ENCODE measurements at regions not wholly inside any gene's neighbourhood (a gene's known extent, or its start where the extent isn't known, plus 50 kb on each side); places are given as distances from the start of the nearest gene placed in this dataset.
"Not testable (repeated sequence)": the region's sequence is repeated elsewhere in the genome, so short reads cannot be mapped to it uniquely, and the experiment has no call there.

DNA sequence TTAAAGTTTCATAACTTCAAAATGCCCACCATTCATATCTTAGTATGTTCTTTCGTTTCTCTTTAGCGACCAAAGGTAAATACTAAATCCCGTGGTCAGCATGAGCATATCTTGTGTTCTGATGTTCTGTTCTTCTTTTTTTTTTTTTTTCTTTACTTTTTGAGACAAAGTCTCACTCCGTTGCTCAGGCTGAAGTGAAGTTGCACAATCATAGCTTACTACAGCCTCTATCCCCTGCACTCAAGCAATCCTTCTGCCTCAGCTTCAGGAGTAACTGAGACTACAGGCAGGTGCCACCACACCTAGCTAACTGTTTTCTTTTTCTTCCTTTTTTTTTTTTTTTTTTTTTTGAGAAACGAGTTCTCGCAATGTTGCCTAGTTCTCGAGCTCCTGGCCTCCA is 60.9 kb upstream of the ATP12A start:
- ChIA-PET CTCF (interaction anchor here (0.6 kb wide), 2 partner anchors 54 to 348 kb away, joined by 3 read pairs; no protein-coding TSS in a partner anchor), POLR2A (interaction anchor here (1.2 to 1.5 kb wide), 2 partner anchors 10 to 11 kb away, joined by 3 read pairs; no protein-coding TSS in a partner anchor)
- H3K27me3 Mint-ChIP-seq (ENCODE audit: insufficient read depth, unreplicated experiment) = no peaks in the 10 kb centered on the region
- no peak overlapping the region for H3K27ac Mint-ChIP-seq (ENCODE audit: low read depth, unreplicated experiment)
- H3K9me3 Mint-ChIP-seq (ENCODE audit: unreplicated experiment) = no peaks in the 10 kb centered on the region
- BruUV-seq (replicated peaks) = no TSS peak
- no peak for DNase-seq (ENCODE audit: unreplicated experiment)
- no peaks in the 10 kb centered on the region for H3K36me3 Mint-ChIP-seq (ENCODE audit: insufficient read depth, unreplicated experiment)
- TF ChIP-seq, protein P1, sequence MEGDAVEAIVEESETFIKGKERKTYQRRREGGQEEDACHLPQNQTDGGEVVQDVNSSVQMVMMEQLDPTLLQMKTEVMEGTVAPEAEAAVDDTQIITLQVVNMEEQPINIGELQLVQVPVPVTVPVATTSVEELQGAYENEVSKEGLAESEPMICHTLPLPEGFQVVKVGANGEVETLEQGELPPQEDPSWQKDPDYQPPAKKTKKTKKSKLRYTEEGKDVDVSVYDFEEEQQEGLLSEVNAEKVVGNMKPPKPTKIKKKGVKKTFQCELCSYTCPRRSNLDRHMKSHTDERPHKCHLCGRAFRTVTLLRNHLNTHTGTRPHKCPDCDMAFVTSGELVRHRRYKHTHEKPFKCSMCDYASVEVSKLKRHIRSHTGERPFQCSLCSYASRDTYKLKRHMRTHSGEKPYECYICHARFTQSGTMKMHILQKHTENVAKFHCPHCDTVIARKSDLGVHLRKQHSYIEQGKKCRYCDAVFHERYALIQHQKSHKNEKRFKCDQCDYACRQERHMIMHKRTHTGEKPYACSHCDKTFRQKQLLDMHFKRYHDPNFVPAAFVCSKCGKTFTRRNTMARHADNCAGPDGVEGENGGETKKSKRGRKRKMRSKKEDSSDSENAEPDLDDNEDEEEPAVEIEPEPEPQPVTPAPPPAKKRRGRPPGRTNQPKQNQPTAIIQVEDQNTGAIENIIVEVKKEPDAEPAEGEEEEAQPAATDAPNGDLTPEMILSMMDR (IDR thresholded peaks at IDR 0.05; ENCODE audit: unreplicated experiment) = no peak
- H3K4me1 Mint-ChIP-seq (ENCODE audit: insufficient read depth, unreplicated experiment) = no peaks in the 10 kb centered on the region
- H3K4me3 Mint-ChIP-seq (ENCODE audit: unreplicated experiment) = no peak overlapping the region
- intact Hi-C loops (cut with micrococcal nuclease) = no loop called here

DNA sequence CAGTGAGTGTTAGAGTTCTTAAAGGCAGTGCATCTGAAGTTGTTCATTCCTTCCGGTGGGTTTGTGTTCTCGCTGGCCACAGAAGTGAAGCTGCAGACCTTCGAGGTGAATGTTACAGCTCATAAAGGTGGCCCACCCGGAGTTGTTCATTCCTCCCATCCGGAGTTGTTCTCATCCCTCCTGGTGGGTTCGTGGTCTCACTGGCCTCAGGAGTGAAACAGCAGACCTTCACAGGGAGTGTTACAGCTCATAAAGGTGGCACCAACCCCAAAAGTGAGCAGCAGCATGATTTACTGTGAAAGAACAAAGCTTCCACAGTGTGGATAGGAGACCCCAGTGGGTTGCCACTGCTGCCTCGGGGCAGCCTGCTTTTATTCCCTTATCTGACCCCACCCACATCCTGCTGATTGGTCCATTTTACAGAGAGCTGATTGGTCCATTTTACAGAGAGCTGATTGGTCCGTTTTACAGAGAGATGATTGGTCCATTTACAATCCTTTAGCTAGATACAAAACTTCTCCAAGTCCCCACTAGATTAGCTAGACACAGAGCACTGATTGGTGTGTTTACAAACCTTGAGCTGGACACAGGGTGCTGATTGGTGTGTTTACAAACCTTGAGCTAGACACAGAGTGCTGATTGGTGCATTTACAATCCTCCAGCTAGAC is 57.6 kb upstream of the ATP12A start:
- H3K4me1 Mint-ChIP-seq (ENCODE audit: insufficient read depth, unreplicated experiment); H3K27ac Mint-ChIP-seq (ENCODE audit: low read depth, unreplicated experiment); H3K36me3 Mint-ChIP-seq (ENCODE audit: insufficient read depth, unreplicated experiment); H3K4me3 Mint-ChIP-seq (ENCODE audit: unreplicated experiment); H3K27me3 Mint-ChIP-seq (ENCODE audit: insufficient read depth, unreplicated experiment); BruUV-seq (replicated peaks); intact Hi-C loops (cut with micrococcal nuclease); H3K9me3 Mint-ChIP-seq (ENCODE audit: unreplicated experiment); DNase-seq (ENCODE audit: unreplicated experiment): not testable (repeated sequence)
- POLR2A ChIA-PET = interaction anchor here (1.0 kb wide), 1 partner anchor 24 kb away, joined by 3 read pairs; no protein-coding TSS in a partner anchor
- CTCF ChIA-PET = interaction anchor here (0.6 to 1.1 kb wide), 2 partner anchors 16 to 17 kb away, joined by 3 read pairs; no protein-coding TSS in a partner anchor

DNA sequence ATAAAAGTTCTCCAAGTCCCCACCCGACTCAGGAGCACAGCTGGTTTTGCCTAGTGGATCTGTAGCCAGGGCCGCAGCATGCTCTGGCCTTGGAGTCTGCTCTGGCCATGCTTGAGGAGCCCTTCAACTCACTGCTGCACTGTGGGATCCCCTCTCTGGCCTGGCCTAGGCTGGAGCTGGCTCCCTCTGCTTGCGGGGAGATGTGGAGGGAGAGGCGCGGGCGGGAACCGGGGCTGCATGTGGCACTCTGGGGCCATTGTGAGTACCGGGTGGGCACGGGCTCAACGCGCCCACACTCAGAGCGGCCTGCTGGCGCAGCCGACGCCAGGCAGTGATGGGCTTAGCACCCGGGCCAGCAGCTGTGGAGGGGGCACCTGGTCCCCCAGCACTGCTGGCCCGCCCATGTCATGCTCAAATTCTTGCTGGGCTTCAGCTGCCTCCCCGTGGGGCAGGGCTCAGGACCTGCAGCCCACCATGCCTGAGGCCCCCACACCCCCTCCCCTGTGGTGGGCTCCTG is 57.0 kb upstream of the ATP12A start:
- Mint-ChIP-seq H3K36me3 (ENCODE audit: insufficient read depth, unreplicated experiment) (no peaks in the 10 kb centered on the region), H3K4me3 (ENCODE audit: unreplicated experiment) (no peak overlapping the region), H3K9me3 (ENCODE audit: unreplicated experiment) (no peaks in the 10 kb centered on the region), H3K27ac (ENCODE audit: low read depth, unreplicated experiment) (no peak overlapping the region), H3K4me1 (ENCODE audit: insufficient read depth, unreplicated experiment) (peaks cover 6% of the 10 kb centered on the region), H3K27me3 (ENCODE audit: insufficient read depth, unreplicated experiment) (no peaks in the 10 kb centered on the region)
- TF ChIP-seq, protein P1 (IDR thresholded peaks at IDR 0.05; ENCODE audit: unreplicated experiment) = no peak
- ChIA-PET POLR2A (no interaction called here), CTCF (interaction anchor here (0.6 to 1.1 kb wide), 2 partner anchors 16 to 18 kb away, joined by 3 read pairs; no protein-coding TSS in a partner anchor)
- no peak for DNase-seq (ENCODE audit: unreplicated experiment)
- intact Hi-C loops (cut with micrococcal nuclease) = no loop called here
- no TSS peak for BruUV-seq (replicated peaks)

DNA sequence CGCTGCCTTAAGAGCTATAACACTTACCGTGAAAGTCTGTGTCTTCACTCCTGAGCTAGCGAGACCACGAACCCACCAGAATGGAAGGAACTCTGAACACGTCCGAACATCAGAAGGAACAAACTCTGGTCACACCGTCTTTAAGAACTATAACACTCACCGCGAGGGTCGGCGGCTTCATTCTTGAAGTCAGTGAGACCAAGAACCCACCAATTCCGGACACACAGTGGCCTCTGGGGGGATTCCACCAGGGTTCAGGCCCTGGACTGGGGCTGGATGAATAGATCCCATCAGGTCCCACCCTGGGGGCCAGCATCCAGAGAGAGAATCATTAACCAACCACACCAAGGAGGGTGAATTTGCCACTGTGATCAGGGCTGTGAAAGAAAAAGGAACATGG is 55.8 kb upstream of the ATP12A start:
- no peaks in the 10 kb centered on the region for H3K36me3 Mint-ChIP-seq (ENCODE audit: insufficient read depth, unreplicated experiment)
- BruUV-seq (replicated peaks) = no TSS peak
- TF ChIP-seq, protein P1 (IDR thresholded peaks at IDR 0.05; ENCODE audit: unreplicated experiment) = no peak
- POLR2A ChIA-PET = no interaction called here
- peak overlapping the region; percentile 62 for H3K27ac Mint-ChIP-seq (ENCODE audit: low read depth, unreplicated experiment)
- no peaks in the 10 kb centered on the region for H3K9me3 Mint-ChIP-seq (ENCODE audit: unreplicated experiment)
- no peak overlapping the region for H3K4me3 Mint-ChIP-seq (ENCODE audit: unreplicated experiment)
- H3K27me3 Mint-ChIP-seq (ENCODE audit: insufficient read depth, unreplicated experiment) = no peaks in the 10 kb centered on the region
- H3K4me1 Mint-ChIP-seq (ENCODE audit: insufficient read depth, unreplicated experiment) = peaks cover 6% of the 10 kb centered on the region
- CTCF ChIA-PET = no interaction called here
- DNase-seq (ENCODE audit: unreplicated experiment) = no peak
- intact Hi-C loops (cut with micrococcal nuclease) = no loop called here

All from MCF 10A (cell line).